OCI-LY1 (cell line): ENCODE measurements at regions not wholly inside any gene's neighbourhood (a gene's known extent, or its start where the extent isn't known, plus 50 kb on each side); places are given as distances from the start of the nearest gene placed in this dataset.

Experiments
- H2AFZ ChIP-seq: fragments of 200-600 bp; sonication (generic), shearing (Covaris generic); 2 replicates; pipeline ENCODE4 v1.6.0; 2014; ENCODE audit warnings: antibody characterized with exemption, mild to moderate bottlenecking, low read length
- H3F3A ChIP-seq: fragments of 200-600 bp; sonication (generic), shearing (Covaris generic); 2 replicates; pipeline ENCODE4 v1.6.0; 2014; ENCODE audit warnings: mild to moderate bottlenecking, antibody characterized with exemption, low read length, moderate library complexity; ENCODE audit not compliant: insufficient read depth
- H3K27ac ChIP-seq: fragments of 200-600 bp; sonication (generic); 2 replicates; pipeline ENCODE4 v1.5.1; 2014; ENCODE audit warnings: low read length, mixed run types, mild to moderate bottlenecking, low read depth; ENCODE audit not compliant: poor library complexity, severe bottlenecking
- H3K27me3 ChIP-seq: fragments of 200-600 bp; sonication (generic); 2 replicates; pipeline ENCODE4 v1.6.0; 2014; ENCODE audit warnings: antibody characterized with exemption, mild to moderate bottlenecking, low read length, moderate library complexity; ENCODE audit not compliant: insufficient read depth
- H3K36me3 ChIP-seq: fragments of 200-600 bp; sonication (generic); 2 replicates; pipeline ENCODE4 v1.6.1; 2014; ENCODE audit warnings: mild to moderate bottlenecking, antibody characterized with exemption, low read length, moderate library complexity, mixed read lengths; ENCODE audit not compliant: insufficient read depth
- H3K4me1 ChIP-seq: fragments of 200-600 bp; sonication (generic); 2 replicates; pipeline ENCODE4 v1.5.1; 2014; ENCODE audit warnings: mild to moderate bottlenecking, low read length, moderate library complexity; ENCODE audit not compliant: insufficient read depth, severe bottlenecking
- H3K4me2 ChIP-seq: fragments of 200-600 bp; sonication (generic), shearing (Covaris generic); 2 replicates; pipeline ENCODE4 v1.6.1; 2014; ENCODE audit warnings: low read length
- H3K4me3 ChIP-seq: fragments of 200-600 bp; sonication (generic); 2 replicates; pipeline ENCODE4 v1.5.1; 2014; ENCODE audit warnings: low read length, low read depth, mild to moderate bottlenecking, mixed read lengths; ENCODE audit not compliant: poor library complexity, severe bottlenecking
- H3K79me2 ChIP-seq: fragments of 200-600 bp; shearing (Covaris generic); 2 replicates; pipeline ENCODE4 v1.6.1; 2016; ENCODE audit warnings: mixed run types, low read length, mixed read lengths; ENCODE audit not compliant: insufficient read depth
- H3K9ac ChIP-seq: fragments of 200-600 bp; sonication (generic), shearing (Covaris generic); 2 replicates; pipeline ENCODE4 v1.6.1; 2014; ENCODE audit warnings: mild to moderate bottlenecking, low read length, mixed read lengths
- H3K9me2 ChIP-seq: fragments of 200-600 bp; sonication (generic), shearing (Covaris generic); 2 replicates; pipeline ENCODE4 v1.6.1; 2014; ENCODE audit warnings: low read depth, mild to moderate bottlenecking, low read length, mixed read lengths
- H3K9me3 ChIP-seq: fragments of 200-600 bp; shearing (Covaris generic); 2 replicates; pipeline ENCODE4 v1.6.1; 2014; ENCODE audit warnings: low read length, mixed read lengths
- H4K20me1 ChIP-seq: fragments of 200-600 bp; sonication (generic), shearing (Covaris generic); 2 replicates; pipeline ENCODE4 v1.6.0; 2016; ENCODE audit warnings: mild to moderate bottlenecking, low read length; ENCODE audit not compliant: insufficient read depth
- CTCF ChIP-seq: fragments of 200-600 bp; sonication (generic), shearing (Covaris generic); IDR thresholded peaks from 2 replicates; pipeline ENCODE4 v1.5.1; 2017; ENCODE audit warnings: mild to moderate bottlenecking, antibody characterized with exemption, low read length, moderate library complexity, mixed read lengths
- EZH2 ChIP-seq: fragments of 200-600 bp; sonication (generic), shearing (Covaris generic); IDR thresholded peaks from 2 replicates; pipeline ENCODE4 v1.8.0; 2017; ENCODE audit warnings: borderline replicate concordance, mixed run types, mild to moderate bottlenecking, antibody characterized with exemption, low read length, moderate library complexity, mixed read lengths

DNA sequence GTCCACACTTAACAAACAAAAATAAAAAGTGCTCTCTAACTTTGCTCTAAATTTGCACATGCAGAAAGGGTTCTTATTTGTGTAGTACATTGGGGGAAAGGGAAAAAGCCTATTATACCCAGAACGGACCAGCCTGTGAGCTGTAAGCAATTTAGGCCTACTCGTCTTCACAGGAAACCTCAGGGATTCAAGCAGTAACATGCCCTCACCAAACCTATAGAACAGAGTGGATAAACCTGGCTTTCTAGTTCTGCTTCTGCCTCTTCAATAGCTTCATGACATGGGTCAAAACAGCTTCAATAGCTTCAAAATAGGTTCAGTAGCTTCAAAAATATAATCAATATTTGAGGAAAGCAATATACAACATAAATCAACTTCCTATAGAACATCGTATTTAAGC, 163.7 kb downstream of the ARL4A start:
- H3F3A ChIP-seq = no peaks in the 10 kb centered on the region
- H3K9ac ChIP-seq = no peak overlapping the region
- H3K4me1 ChIP-seq = no peaks in the 10 kb centered on the region
- H3K27ac ChIP-seq = no peak overlapping the region
- H3K4me3 ChIP-seq = no peak overlapping the region
- no peaks in the 10 kb centered on the region for H3K9me3 ChIP-seq
- H3K4me2 ChIP-seq = no peak overlapping the region
- no peaks in the 10 kb centered on the region for H3K27me3 ChIP-seq
- H3K79me2 ChIP-seq = no peaks in the 10 kb centered on the region
- H2AFZ ChIP-seq = no peak overlapping the region
- H4K20me1 ChIP-seq = no peaks in the 10 kb centered on the region
- no peaks in the 10 kb centered on the region for H3K36me3 ChIP-seq
- H3K9me2 ChIP-seq = no peaks in the 10 kb centered on the region
- TF ChIP-seq CTCF (no peak), EZH2 (no peak)

GRCh38 chr7:12851841-12852240, 164.4 kb downstream of the ARL4A start:
- Histone ChIP-seq H3F3A (no peaks in the 10 kb centered on the region), H4K20me1 (no peaks in the 10 kb centered on the region), H3K79me2 (no peaks in the 10 kb centered on the region), H3K27me3 (no peaks in the 10 kb centered on the region), H3K27ac (no peak overlapping the region), H3K4me1 (no peaks in the 10 kb centered on the region), H3K36me3 (no peaks in the 10 kb centered on the region), H2AFZ (no peak overlapping the region), H3K4me3 (no peak overlapping the region), H3K9ac (no peak overlapping the region), H3K4me2 (no peak overlapping the region), H3K9me3 (no peaks in the 10 kb centered on the region), H3K9me2 (no peaks in the 10 kb centered on the region)
- TF ChIP-seq EZH2 (no peak), CTCF (no peak)

DNA sequence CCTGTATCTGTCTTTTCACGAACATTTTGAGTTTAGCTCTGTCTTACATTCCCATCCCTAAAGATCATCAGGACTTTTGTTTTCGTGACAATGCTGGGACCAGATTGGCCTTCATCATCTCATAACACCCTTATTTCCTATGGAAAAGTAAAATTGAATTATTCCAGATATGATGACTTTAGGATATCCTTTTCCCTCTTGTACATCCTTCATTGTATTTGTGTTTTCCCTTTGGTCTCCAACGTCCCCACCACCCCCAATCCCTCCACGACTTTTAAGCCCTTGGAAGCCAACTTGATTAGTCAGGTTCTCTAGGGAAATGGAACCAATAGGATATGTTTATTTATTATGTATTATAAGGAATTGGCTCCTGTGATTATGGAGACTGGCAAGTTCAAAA, 167.6 kb downstream of the ARL4A start:
- H3F3A ChIP-seq = no peaks in the 10 kb centered on the region
- H3K9me3 ChIP-seq = no peaks in the 10 kb centered on the region
- H3K9me2 ChIP-seq = no peaks in the 10 kb centered on the region
- no peaks in the 10 kb centered on the region for H4K20me1 ChIP-seq
- H3K27me3 ChIP-seq = no peaks in the 10 kb centered on the region
- H3K4me2 ChIP-seq = no peak overlapping the region
- H2AFZ ChIP-seq = no peak overlapping the region
- no peaks in the 10 kb centered on the region for H3K4me1 ChIP-seq
- H3K79me2 ChIP-seq = no peaks in the 10 kb centered on the region
- no peak overlapping the region for H3K27ac ChIP-seq
- TF ChIP-seq EZH2 (no peak), CTCF (no peak)
- H3K36me3 ChIP-seq = no peaks in the 10 kb centered on the region
- no peak overlapping the region for H3K4me3 ChIP-seq
- H3K9ac ChIP-seq = no peak overlapping the region
